ENCODE measurements at regions not wholly inside any gene's neighbourhood (a gene's known extent, or its start where the extent isn't known, plus 50 kb on each side); places are given as distances from the start of the nearest gene placed in this dataset.

DNA sequence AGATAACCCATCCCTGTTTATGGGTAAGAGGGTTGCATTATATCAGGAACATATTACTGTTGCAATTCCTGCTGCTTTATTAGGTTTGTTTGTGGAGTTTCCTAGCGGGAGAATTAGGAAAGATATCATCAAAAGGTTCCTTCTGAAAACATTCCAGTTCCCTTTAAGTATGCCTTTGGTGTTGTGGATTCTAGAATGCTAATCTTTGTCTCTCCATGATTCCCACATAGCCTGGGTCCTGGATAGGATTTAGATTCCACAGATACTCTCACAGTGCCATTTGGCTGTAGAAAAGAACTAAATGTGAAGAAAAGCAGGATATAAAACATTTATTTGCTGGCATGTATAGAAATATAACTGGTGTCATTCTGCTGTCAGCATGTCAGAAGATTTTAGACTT is 338.7 kb downstream of the PCDH18 start:
- H3K9me3 ChIP-seq: no peaks in the 10 kb centered on the region
- FAIRE-seq: no peak
- WGBS (ENCODE audit: missing lambda C conversion rate): 8% methylated on average over 1 of the region's 1 CpG
- H3K4me2 ChIP-seq: no peak overlapping the region
- no peak overlapping the region for H3K27ac ChIP-seq
- CTCF ChIA-PET: no interaction called here
- no peak overlapping the region for H3K4me3 ChIP-seq
- POLR2A ChIA-PET: no interaction called here
- no peak for DNase-seq (ENCODE audit: low read depth in 1 of 2, low spot score in 1 of 2)
- TF ChIP-seq, protein P1, sequence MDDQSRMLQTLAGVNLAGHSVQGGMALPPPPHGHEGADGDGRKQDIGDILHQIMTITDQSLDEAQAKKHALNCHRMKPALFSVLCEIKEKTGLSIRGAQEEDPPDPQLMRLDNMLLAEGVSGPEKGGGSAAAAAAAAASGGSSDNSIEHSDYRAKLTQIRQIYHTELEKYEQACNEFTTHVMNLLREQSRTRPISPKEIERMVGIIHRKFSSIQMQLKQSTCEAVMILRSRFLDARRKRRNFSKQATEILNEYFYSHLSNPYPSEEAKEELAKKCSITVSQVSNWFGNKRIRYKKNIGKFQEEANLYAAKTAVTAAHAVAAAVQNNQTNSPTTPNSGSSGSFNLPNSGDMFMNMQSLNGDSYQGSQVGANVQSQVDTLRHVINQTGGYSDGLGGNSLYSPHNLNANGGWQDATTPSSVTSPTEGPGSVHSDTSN (IDR thresholded peaks at IDR 0.05): no peak
- no peak for TF ChIP-seq FOXS1 (CRISPR knock-in tag; IDR thresholded peaks at IDR 0.05)
- TF ChIP-seq RFX5 (IDR thresholded peaks at IDR 0.05): no peak
- TF ChIP-seq NR3C1 (IDR thresholded peaks at IDR 0.05): no peak
- no peak for TF ChIP-seq BHLHE40 (IDR thresholded peaks at IDR 0.05; ENCODE audit: low read depth, low read length)
- no peak for TF ChIP-seq CHD4 (IDR thresholded peaks at IDR 0.05; ENCODE audit: borderline replicate concordance)
- no peak for TF ChIP-seq MYC (IDR thresholded peaks at IDR 0.05; ENCODE audit: borderline replicate concordance, low read length)
- TF ChIP-seq, protein P2, sequence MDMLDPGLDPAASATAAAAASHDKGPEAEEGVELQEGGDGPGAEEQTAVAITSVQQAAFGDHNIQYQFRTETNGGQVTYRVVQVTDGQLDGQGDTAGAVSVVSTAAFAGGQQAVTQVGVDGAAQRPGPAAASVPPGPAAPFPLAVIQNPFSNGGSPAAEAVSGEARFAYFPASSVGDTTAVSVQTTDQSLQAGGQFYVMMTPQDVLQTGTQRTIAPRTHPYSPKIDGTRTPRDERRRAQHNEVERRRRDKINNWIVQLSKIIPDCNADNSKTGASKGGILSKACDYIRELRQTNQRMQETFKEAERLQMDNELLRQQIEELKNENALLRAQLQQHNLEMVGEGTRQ (IDR thresholded peaks at IDR 0.05): no peak
- no peak for TF ChIP-seq CBX8 (IDR thresholded peaks at IDR 0.05)
- TF ChIP-seq, protein P3, sequence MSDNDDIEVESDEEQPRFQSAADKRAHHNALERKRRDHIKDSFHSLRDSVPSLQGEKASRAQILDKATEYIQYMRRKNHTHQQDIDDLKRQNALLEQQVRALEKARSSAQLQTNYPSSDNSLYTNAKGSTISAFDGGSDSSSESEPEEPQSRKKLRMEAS (IDR thresholded peaks at IDR 0.05): no peak
- no peak for TF ChIP-seq ZSCAN20 (CRISPR knock-in tag; IDR thresholded peaks at IDR 0.05)
- no peak for TF ChIP-seq JUN (IDR thresholded peaks at IDR 0.05)
- no peak for TF ChIP-seq CBX2 (IDR thresholded peaks at IDR 0.05; ENCODE audit: borderline replicate concordance, low read depth)
- no peak for TF ChIP-seq POLR2A (IDR thresholded peaks at IDR 0.05; ENCODE audit: low read length)
- TF ChIP-seq RCOR1 (IDR thresholded peaks at IDR 0.05; ENCODE audit: low read depth, low read length): no peak
- TF ChIP-seq SREBF2 (IDR thresholded peaks at IDR 0.05): no peak
- H3K4me1 ChIP-seq: no peaks in the 10 kb centered on the region
- no peak for ATAC-seq

DNA sequence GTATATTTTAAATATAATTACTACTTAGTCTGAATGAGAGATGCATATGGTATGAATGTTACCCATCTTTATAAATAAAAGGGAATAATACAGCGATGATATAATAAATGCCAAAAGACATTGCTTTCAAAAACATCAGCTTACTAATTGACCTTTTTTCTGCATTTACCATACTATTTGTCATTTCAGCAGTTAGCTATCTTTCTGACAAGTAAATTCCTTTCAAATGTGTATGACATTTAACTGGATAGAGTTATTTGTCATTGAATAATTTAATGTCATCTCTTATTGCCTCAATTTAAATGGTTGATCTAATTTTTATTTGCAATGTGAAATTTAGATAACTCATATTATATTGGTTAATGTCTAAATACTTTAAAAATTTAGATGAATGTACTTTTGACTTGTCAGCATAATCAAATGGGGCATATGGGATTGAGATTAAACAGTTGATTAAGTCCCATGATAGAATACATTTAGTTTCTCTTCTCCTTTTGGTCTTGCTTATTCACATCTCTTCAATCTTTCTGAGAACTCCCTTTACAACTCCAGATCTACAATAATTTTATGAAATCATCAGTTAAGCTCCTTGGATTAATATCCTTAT is 350.9 kb downstream of the PCDH18 start:
- TF ChIP-seq RFX5 (IDR thresholded peaks at IDR 0.05) (no peak), JUNB (IDR thresholded peaks at IDR 0.05) (no peak), ESRRA (IDR thresholded peaks at IDR 0.05; ENCODE audit: borderline replicate concordance, low read length) (no peak), ZC3H11A (IDR thresholded peaks at IDR 0.05) (no peak), RAD21 (conservative IDR thresholded peaks at IDR 0.05 in 1 of 2, IDR thresholded peaks at IDR 0.05 in 1 of 2) (no peak), NFE2L2 (conservative IDR thresholded peaks at IDR 0.05; ENCODE audit: low read length) (no peak), CHD2 (IDR thresholded peaks at IDR 0.05; ENCODE audit: low read length, partially characterized antibody) (no peak), MAZ (IDR thresholded peaks at IDR 0.05; ENCODE audit: borderline replicate concordance, low read depth, low read length) (no peak), SREBF2 (IDR thresholded peaks at IDR 0.05) (no peak), MAFK (IDR thresholded peaks at IDR 0.05; ENCODE audit: partially characterized antibody) (no peak), TP53 (CRISPR knock-in tag; IDR thresholded peaks at IDR 0.05) (no peak)
- TF ChIP-seq, protein P4, sequence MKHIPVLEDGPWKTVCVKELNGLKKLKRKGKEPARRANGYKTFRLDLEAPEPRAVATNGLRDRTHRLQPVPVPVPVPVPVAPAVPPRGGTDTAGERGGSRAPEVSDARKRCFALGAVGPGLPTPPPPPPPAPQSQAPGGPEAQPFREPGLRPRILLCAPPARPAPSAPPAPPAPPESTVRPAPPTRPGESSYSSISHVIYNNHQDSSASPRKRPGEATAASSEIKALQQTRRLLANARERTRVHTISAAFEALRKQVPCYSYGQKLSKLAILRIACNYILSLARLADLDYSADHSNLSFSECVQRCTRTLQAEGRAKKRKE (CRISPR knock-in tag; IDR thresholded peaks at IDR 0.05; ENCODE audit: low read depth): no peak
- TF ChIP-seq, protein P5, sequence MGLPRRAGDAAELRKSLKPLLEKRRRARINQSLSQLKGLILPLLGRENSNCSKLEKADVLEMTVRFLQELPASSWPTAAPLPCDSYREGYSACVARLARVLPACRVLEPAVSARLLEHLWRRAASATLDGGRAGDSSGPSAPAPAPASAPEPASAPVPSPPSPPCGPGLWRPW (IDR thresholded peaks at IDR 0.05): no peak
- FAIRE-seq (no peak), ATAC-seq (no peak), DNase-seq (ENCODE audit: low read depth in 1 of 2, low spot score in 1 of 2) (no peak)
- CTCF ChIA-PET: no interaction called here
- Histone ChIP-seq H3K4me1 (no peaks in the 10 kb centered on the region), H3K4me3 (no peak overlapping the region), H3K4me2 (no peak overlapping the region), H3K27ac (no peak overlapping the region), H3K9me3 (no peaks in the 10 kb centered on the region)
- POLR2A ChIA-PET: no interaction called here
- whole genome bisulfite sequencing (ENCODE audit: missing lambda C conversion rate): 2% methylated on average over 1 of the region's 1 CpG

Data from A549 (cell line).